IPS-NIHi7 (cell line): ENCODE measurements at regions not wholly inside any gene's neighbourhood (a gene's known extent, or its start where the extent isn't known, plus 50 kb on each side); places are given as distances from the start of the nearest gene placed in this dataset.
A peak's percentile ranks its signal among the peaks of the same experiment; 100 is the strongest.
"Not testable (repeated sequence)": the region's sequence is repeated elsewhere in the genome, so short reads cannot be mapped to it uniquely, and the experiment has no call there.

Experiments used
- DNase-seq: peaks from one replicate; pipeline ENCODE4 v3.0.0; 2012; ENCODE audit warnings: mixed read lengths; ENCODE audit errors: extremely low spot score

DNA sequence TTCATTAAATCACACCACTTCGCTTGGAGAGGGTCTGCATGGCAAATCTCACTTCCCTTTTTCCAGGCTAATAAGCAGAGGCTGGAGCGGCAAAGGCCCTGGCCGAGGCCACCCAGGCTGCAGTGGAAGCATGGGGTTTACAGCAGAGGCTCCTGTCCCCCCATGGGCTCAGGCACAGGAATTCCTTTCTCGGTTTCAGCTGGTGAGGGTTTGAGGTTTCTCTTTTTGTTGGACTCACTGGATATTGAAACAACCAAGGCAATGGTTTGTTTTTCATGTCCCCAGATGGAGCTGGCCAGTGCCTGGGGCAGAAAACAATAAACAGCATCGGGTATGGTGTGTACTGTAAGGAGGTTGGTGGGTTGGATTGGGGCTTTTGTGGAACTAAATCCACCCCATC lies 175.6 kb upstream of the RASGRP1 start:
- no peak for DNase-seq

DNA sequence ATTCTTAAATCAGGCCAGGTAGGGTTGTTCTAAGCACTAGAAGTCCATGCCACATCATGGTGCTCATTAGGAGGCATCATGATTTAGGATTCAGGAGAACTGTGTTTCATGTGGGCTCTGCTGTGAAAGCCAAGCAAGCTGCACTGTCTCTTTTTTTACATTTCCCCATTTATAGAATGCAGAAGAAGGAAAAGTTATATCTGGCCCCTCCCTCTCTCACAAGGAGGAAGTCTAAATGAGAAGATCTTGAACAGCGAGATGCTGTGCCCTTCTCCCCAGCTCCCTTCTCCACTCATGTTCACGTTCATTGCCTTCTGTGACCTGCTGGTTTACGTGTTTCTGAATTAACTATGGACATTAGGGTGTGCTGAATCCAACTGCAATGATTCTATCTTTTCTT lies 178.5 kb upstream of the RASGRP1 start:
- no peak for DNase-seq

DNA sequence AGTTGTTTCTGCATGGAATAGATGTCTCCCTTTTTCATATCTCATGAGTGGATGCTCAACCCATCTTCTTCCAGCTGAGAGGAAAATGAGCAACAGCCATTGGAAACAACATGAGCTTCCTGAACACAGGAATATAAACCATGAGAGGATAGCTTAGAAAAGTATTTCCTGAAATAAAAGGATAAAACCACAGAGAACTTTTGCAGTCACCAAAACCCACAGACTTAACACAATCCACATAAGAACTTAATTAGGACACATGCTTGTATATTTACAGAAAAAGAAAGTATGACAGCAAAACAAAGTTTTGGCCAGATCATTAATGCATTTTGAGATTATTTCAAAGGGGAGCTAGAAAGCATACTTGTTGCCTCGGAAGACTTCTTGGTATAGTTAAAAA lies 180.5 kb upstream of the RASGRP1 start:
- no peak for DNase-seq

DNA sequence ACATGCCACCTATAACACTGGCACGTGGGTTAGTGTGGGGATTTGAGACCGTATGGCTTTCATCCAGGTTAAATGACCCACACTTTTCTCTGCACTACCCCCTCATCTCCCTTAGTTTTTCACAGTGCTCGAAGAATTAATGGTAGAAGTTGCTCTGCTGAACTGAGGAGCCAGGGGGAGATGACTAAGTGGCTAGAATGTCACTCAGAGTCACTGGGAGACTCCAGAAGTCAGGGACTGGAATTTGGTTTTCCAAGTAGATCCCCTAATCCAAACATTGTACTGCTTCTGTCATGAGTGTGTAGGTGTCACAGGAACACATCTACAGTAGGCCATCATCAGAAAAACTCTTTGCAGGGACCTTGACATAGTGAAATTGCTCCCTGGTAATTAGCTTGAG lies 181.0 kb upstream of the RASGRP1 start:
- DNase-seq: no peak

DNA sequence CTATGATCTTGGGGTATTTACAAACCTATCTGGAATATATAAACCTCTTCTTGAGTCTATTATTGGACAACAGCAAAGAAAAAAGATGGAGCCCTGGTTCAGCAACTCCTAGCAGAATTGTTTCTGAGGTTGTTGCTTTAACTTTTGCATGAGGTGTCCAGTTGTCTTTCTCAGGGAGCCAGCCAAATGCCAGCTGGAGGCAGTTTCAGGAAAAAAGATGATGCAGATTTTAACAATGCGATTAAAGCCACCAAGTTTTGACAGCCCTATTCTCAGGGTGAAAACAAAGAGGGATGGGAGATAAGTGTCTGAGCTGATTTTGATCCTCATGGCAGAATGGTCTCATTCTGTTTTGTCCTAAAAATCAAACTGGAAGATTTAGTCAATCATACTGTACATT lies 181.6 kb upstream of the RASGRP1 start:
- no peak for DNase-seq

DNA sequence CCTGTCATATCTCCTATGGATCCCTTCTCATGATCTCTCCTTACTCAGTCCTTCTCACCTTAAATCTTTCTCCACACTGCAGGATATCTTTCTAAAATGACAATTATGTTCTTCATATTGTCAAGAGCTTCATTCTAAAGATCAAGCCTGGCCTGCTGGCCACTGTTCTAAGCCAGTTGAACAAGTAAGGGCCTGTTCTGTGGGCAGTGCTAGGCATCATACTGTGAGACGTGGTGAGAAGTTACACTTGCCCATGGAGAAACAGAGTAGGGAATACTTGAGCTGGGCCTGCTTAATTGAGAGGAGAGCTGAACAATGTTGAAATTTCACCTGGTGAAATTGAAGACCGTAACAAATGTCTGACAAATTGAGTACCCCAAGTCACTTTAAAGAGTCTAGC lies 184.1 kb upstream of the RASGRP1 start:
- DNase-seq: no peak

DNA sequence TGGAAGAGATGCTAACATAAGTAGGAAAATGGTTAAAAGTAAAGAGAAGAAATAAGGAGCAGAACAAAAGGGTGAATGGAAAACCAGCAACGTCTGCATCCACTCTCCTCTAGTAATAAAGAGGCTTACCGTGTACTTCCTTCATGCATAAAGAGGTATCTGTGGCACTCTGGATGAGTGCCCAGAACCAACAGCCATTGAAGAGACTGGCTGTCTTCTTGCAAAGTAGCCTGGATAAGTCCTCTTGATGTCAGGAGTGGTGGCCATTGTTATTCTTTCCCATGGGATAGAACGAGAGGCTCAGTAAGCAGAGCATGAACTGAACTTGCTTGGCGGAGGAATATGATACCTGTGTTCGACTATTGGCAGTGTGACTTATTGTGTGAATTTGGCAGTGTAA lies 186.2 kb upstream of the RASGRP1 start:
- DNase-seq: no peak

DNA sequence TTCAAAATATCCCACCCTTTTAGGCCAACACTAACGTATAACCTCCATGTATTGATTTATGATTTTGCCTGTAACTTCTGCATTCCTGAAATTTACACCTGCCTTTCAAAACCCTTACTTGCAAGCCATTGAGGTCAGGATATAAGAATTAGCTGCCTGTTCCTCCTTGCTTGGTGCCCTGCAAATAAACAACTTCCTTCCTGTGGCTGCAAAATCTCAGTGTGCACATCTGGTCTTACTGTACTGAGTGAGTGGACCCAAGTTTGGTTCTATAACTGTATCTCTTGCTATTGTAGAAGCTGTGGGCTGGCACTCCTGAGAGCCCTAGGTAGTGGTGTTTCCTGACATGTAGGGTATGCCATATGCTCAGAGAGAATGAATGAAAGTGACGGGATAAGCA lies 191.1 kb upstream of the RASGRP1 start:
- DNase-seq: no peak

DNA sequence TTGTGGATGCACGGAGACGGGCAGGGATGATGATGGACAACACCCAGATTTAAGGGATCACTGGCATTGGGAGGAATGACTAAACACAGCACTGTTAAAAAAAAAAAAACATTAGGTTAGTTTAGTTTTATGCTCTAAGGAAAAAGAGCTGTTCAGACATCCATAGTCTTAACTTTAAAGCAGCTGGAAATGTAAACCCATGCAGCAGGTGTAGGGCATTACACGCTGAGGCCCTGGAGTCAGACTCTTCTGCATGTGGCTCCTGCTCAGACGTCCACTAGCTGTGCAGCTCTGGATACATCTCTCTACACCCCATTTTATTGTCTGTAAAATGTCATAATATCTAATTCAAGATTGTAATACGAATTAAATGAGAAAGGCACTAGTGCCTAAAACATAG lies 191.8 kb upstream of the RASGRP1 start:
- DNase-seq: no peak

DNA sequence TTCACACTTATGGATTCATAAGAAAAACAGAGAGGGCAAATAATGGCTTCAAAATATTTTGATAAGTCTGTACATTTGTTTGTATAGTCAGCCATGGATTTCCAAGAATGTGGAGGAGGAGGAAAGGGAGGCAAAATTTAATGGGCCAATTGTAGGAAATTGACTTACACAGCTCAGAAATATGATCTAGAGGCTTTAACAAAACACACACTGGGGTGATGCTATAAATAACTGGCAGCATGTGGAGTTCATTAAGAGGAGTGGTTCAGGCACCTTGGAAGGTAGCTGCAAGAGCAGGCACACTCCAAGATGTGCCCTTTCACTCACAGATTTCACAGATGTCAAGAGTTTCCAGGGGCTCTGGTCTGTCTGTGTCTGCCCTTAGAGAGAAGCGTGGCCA lies 193.4 kb upstream of the RASGRP1 start:
- DNase-seq: no peak

DNA sequence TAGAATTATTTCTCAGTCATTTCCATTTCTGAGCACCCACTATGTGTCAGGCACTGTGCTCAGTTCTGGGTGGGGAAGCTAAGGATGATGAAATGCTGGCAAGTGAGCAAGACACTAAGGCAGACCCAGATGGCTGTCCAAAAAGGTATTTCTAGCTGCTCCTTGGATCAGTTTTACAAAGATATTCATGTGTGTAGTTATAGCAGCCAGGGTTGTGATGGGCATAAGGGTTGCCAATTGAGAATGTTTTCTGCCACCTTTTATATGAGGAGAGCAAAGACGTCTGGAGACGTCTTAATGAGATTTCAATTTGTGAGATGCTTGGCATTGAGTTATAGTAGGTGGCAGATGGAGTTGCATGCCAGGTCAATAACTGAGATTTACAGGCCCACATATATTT lies 197.1 kb upstream of the RASGRP1 start:
- no peak for DNase-seq

DNA sequence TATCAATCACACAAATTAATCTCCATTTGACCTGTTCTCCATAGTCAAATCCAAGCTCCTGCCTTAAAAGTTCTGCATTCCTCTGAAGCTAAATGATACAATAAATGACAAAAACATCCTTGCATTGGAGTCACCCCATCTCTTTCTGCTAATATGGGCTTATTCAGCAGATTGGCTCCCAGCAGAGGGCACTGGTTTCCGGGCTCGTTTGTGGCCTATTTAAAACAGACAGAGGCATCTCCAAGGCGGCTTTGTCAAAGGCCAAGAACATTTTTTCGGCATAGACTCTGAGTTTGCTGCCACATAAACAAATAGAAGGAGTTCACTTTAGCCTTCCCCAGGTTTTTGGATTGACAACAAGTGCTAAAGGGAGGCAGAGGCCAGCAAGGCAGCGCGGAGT lies 204.4 kb upstream of the RASGRP1 start:
- peak; percentile 45 for DNase-seq

DNA sequence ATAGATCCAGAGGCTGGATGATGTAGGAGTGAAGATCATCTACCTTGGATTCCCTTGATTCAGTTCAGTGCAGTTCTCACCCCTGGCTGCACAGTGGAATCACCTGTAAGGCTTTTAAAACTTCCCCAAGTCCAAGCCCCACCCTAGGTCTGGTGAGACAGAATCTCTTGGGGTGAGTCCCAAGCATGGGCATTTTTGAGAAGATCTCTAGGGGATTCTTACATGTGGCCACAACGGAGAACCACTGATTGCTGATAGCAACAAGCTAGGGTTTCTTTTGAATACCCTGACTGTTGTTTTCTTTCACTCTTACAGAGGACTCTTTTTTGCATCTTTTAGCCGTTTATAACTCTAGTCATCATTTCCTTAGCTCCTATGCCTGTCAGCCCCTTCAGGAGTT lies 204.9 kb upstream of the RASGRP1 start:
- DNase-seq: no peak

DNA sequence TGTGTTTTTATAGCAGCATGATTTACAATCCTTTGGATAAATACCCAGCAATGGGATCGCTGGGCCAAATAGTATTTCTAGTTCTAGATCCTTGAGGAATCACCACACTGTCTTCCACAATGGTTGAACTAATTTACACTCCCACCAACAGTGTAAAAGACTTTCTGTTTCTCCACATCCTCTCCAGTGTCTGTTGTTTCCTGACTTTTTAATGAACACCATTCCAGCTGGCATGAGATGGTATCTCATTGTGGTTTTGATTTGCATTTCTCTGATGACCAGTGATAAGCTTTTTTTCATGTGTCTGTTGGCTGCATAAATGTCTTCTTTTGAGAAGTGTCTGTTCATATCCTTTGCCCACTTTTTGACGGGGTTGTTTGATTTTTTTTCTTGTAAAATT lies 209.5 kb upstream of the RASGRP1 start:
- DNase-seq: not testable (repeated sequence)

DNA sequence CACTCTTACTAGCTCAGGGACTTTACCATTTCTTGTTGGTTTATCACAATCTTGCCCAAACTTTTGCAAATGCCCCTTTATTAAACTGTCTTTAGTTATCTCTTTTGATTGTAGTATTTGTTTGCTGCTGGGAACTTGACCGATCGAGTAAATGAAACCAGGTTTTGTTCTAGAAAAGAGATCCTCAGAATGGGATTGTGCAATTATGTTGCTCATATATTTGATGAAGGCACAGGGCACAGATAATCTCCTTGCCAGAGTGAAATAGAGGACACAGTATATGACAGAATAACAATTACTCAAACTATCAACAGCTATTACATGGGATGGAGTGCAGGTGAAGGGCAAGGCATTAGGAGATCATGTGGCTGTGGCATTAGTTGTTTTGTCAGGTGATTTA lies 216.6 kb upstream of the RASGRP1 start:
- no peak for DNase-seq

DNA sequence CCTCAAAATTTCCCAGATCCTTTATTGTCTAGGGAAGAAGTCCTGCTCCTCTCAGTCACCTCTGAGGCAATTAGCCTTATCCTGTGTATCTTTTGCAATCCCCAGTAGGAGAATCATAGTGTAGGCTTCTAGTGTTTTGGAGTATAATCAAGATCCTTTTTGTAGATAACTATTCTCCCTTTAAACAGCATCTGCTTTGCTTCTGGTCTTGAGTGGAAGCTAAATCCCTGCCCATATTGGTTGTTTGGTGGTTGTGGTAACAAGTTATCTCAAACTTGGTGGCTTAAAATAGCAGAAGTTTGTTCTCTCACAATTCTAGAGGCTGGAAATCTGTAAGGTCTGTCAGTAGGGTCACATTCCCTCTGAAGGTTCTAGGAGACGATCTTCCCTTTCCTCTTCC lies 217.5 kb upstream of the RASGRP1 start:
- no peak for DNase-seq

DNA sequence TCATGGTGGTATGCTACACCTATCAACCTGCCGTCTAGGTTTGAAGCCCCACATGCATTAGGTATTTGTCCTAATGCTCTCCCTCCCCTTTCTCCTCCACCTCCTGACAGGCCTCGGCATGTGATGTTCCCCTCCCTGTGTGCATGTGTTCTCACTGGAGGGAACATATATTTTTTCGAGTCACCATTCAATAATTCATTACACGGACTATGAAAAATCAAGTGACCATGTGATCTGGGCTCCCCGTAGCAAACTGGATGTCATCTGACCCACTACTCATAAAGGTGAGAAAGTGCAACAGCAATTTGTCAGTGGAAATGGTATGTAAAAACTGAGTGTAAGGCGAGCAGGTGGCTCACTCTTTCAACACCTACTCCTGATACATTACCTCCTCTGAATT lies 224.3 kb upstream of the RASGRP1 start:
- no peak for DNase-seq

DNA sequence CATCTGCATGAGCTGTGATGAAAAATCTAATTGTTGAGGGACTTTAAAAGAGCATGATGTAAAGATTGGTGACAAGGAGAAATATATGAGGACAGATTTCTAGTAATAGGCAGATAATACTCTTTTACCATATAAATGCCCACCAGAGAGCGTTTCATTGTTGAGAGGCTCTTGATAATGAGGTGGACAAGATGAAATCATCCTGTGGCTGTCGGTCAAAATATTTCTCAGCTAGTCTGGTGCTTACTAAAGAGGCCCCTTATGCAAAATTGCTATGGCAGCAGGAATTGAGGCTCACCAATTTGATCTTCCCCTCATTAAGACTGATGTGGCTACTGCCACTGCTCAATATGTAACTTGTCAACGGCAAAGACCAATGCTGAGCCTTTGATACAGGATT lies 225.0 kb upstream of the RASGRP1 start:
- DNase-seq: no peak

DNA sequence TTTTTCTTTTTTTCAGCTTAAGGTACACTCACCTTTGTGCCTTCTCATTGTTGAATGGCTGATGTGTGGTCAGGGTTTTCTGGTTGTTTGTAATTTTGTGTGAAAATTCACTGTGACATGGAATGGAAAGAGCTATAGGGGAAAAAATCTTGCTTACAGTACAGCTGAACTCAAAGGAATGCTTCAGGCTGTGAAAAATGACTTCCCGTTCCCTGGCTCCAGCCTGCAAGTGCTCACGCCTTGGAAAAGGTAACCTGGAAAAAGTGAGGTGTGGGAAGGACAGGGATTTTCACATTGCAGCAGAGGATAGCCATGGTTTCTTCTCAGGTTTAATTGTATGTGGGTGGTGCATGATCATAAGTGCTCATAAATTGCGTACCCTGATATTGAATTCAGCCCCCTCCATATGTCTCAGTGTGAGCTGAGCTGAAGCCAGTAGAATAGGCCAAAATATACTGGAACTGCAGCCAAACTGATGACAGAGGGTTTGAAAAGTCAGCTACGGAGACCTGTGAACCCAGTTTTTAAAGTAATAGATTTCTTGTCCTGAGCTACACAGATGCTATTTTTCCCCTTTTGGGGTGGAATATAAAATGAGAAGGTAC lies 228.7 kb upstream of the RASGRP1 start:
- DNase-seq: no peak

DNA sequence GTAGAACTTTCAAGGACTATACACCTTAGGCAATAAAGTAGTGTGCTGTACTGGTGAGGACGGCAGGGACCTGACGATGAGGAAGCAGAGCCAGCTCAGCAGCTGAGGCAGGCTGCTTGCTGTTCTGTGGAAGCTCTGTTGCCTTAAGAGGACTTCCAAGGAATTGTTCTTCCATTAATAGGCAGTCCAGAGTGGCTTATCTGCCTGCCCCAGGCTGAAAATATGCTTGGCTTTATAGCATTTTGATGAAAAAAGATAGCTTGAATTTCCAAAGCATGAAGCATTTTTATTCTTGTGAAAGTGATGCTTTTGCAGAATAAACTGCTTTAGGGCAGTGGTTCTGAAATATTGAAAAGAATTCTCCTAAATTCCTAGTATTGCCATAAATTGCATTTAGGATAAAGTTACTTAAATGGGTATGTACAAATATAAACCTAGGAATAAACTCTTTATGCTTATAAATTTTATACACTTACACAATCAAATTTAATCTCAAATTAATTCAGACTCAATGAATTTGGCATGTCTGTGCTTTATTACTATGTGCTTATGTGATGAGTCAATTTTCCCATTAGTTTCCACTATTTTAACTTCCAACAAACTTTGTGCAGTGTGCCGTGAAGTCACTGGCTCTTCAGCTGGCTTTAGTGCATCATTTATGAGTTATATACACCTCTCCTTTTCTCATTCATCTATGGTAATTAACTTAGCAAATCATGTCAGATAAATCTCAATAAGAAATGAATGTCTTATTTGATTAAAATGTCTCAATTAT lies 231.0 kb upstream of the RASGRP1 start:
- DNase-seq: no peak

DNA sequence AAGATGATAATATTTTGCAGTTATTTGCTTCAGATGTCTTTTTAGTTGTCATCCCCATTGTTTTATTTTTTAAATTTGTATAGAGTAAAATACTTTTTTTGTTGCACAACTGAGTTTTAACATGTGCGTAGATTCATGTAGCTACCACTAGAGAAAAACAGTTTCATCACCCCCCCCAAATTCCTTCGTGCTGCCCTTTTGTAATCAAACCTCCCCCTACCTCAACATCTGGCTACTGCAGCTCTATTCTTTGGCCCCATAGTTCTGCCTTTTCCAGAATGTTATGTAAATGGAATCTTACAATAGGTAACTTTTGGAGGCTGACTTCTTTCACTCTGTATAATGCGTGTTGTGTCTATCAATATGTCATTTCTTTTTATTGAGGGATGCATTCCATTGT lies 232.0 kb upstream of the RASGRP1 start:
- DNase-seq: no peak

DNA sequence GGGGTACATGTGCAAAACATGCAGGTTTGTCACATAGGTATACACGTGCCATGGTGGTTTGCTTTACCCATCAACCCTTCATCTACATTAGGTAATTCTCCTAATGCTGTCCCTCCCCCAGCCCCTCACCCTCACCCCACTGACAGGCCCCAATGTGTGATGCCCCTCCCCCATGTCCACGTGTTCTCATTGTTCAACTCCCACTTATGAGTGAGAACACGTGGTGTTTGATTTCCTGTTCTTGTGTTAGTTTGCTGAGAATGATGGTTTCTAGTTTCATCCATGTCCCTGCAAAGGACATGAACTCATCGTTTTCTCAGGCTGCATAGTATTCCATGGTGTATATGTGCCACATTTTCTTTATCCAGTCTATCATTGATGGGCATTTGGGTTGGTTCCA lies 232.9 kb upstream of the RASGRP1 start:
- not testable (repeated sequence) for DNase-seq

DNA sequence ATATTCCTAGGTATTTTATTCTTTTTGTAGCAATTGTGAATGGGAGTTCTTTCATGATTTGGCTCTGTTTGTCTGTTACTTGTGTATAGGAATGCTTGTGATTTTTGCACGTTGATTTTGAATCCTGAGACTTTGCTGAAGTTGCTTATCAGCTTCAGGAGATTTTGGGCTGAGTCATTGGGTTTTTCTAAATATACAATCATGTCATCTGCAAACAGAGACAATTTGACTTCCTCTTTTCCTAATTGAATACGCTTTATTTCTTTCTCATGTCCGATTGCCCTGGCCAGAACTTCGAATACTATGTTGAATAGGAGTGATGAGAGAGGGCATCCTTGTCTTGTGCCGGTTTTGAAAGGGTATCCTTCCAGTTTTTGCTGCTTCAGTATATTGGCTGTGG lies 234.6 kb upstream of the RASGRP1 start:
- DNase-seq: not testable (repeated sequence)

DNA sequence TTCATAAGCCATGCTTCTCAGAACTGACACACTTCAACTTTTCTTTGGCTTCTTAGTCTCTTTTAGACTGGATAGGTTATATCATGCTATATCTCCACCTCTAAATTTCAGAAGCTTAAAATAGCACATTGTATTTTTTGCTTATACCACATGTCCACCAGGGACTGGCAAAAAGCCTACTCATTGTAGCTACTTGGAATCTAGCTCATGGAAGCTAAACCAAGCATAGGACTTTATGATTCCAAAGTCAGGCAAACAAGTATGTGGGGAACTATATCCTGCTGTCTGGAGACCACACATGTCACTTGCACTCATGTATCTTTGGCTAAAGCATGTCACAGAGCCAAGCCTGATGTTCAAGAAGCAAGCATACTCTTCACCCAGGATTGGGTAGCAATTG lies 245.0 kb upstream of the RASGRP1 start:
- DNase-seq: no peak
